Naive B cell (primary cell): ENCODE measurements at regions not wholly inside any gene's neighbourhood (a gene's known extent, or its start where the extent isn't known, plus 50 kb on each side); places are given as distances from the start of the nearest gene placed in this dataset.
"Not testable (repeated sequence)": the region's sequence is repeated elsewhere in the genome, so short reads cannot be mapped to it uniquely, and the experiment has no call there.

Experiments
- ATAC-seq, 2 donors: fragments of 150-1000 bp; cut with Tn5 transposase; 2 replicates each; pipeline ENCODE4 v1.10.0; 2021; ENCODE audit warnings: low read depth in 2 of 2, mild to moderate bottlenecking in 2 of 2, moderate library complexity in 2 of 2
- DNase-seq: peaks from one replicate; pipeline ENCODE4 v3.0.0; 2022
- H3K27ac Mint-ChIP-seq, 6 donors: one replicate each; pipeline ENCODE4 v1.8.0; 2020 to 2022; ENCODE audit warnings: mild to moderate bottlenecking in 6 of 6, mixed read lengths in 6 of 6, moderate library complexity in 5 of 6, inconsistent platforms in 2 of 6
- H3K27me3 Mint-ChIP-seq, 3 donors: one replicate each; pipeline ENCODE4 v1.8.0; 2021 to 2022; ENCODE audit warnings: mixed read lengths in 3 of 3, mild to moderate bottlenecking in 1 of 3
- H3K36me3 Mint-ChIP-seq, 2 donors: one replicate each; pipeline ENCODE4 v1.8.0; 2020 to 2022; ENCODE audit warnings: mixed read lengths in 2 of 2, inconsistent platforms in 1 of 2, mild to moderate bottlenecking in 1 of 2
- H3K4me1 Mint-ChIP-seq, 3 donors: one replicate each; pipeline ENCODE4 v1.8.0; 2020 to 2022; ENCODE audit warnings: mixed read lengths in 3 of 3, inconsistent platforms in 1 of 3, mild to moderate bottlenecking in 1 of 3, moderate library complexity in 1 of 3
- H3K4me3 Mint-ChIP-seq, 8 donors: one replicate each; pipeline ENCODE4 v1.8.0; 2020 to 2022; ENCODE audit warnings: mild to moderate bottlenecking in 8 of 8, mixed read lengths in 8 of 8, moderate library complexity in 8 of 8, inconsistent platforms in 2 of 8
- H3K9me3 Mint-ChIP-seq, 7 donors: one replicate each; pipeline ENCODE4 v1.8.0; 2020 to 2022; ENCODE audit warnings: mixed read lengths in 7 of 7, mild to moderate bottlenecking in 5 of 7, inconsistent platforms in 2 of 7, moderate library complexity in 1 of 7

GRCh38 chr10:45056806-45057205 is 56.1 kb downstream of the ZNF22 start:
- not testable (repeated sequence) for H3K9me3 Mint-ChIP-seq, H3K4me3 Mint-ChIP-seq, H3K27ac Mint-ChIP-seq, H3K4me1 Mint-ChIP-seq, ATAC-seq, H3K36me3 Mint-ChIP-seq, H3K27me3 Mint-ChIP-seq, DNase-seq

- Mint-ChIP-seq H3K4me3 (no peak overlapping the region), H3K9me3 (peaks cover 0 to 2% (median 0%) of the 10 kb centered on the region in 7 donors), H3K36me3 (no peaks in the 10 kb centered on the region), H3K4me1 (no peaks in the 10 kb centered on the region), H3K27me3 (peaks cover 0 to 8% (median 0%) of the 10 kb centered on the region in 3 donors), H3K27ac (peak overlapping the region in 1 of 6 donors; percentile 2)
- ATAC-seq (no peak), DNase-seq (no peak)
Measured at GRCh38 chr10:45058580-45058979, 57.9 kb downstream of the ZNF22 start.

GRCh38 chr10:45058992-45059561 is 58.4 kb downstream of the ZNF22 start:
- ATAC-seq (no peak), DNase-seq (no peak)
- H3K4me3 Mint-ChIP-seq, result no peak overlapping the region
- no peaks in the 10 kb centered on the region for H3K36me3 Mint-ChIP-seq
- H3K9me3 Mint-ChIP-seq, result peaks cover 0 to 2% (median 0%) of the 10 kb centered on the region in 7 donors
- no peaks in the 10 kb centered on the region for H3K4me1 Mint-ChIP-seq
- peaks cover 0 to 8% (median 4%) of the 10 kb centered on the region in 3 donors for H3K27me3 Mint-ChIP-seq
- no peak overlapping the region for H3K27ac Mint-ChIP-seq

GRCh38 chr10:45059632-45060031 is 58.9 kb downstream of the ZNF22 start:
- Mint-ChIP-seq H3K4me1 (no peaks in the 10 kb centered on the region), H3K4me3 (no peak overlapping the region), H3K27me3 (peaks cover 2 to 8% (median 4%) of the 10 kb centered on the region in 3 donors), H3K9me3 (peaks cover 0 to 2% (median 0%) of the 10 kb centered on the region in 7 donors), H3K27ac (no peak overlapping the region), H3K36me3 (no peaks in the 10 kb centered on the region)
- ATAC-seq (no peak), DNase-seq (no peak)

- H3K27me3 Mint-ChIP-seq, result peaks cover 0 to 6% (median 4%) of the 10 kb centered on the region in 3 donors
Measured at GRCh38 chr10:45061982-45062381, 61.3 kb downstream of the ZNF22 start.

GRCh38 chr10:45063591-45064231 is 63.0 kb downstream of the ZNF22 start:
- ATAC-seq (no peak), DNase-seq (no peak)
- peaks cover 0 to 2% (median 0%) of the 10 kb centered on the region in 7 donors for H3K9me3 Mint-ChIP-seq
- no peaks in the 10 kb centered on the region for H3K4me1 Mint-ChIP-seq
- H3K4me3 Mint-ChIP-seq, result no peak overlapping the region
- H3K36me3 Mint-ChIP-seq, result no peaks in the 10 kb centered on the region
- peaks cover 0 to 6% (median 4%) of the 10 kb centered on the region in 3 donors for H3K27me3 Mint-ChIP-seq
- no peak overlapping the region for H3K27ac Mint-ChIP-seq

More at GRCh38 chr10:45061982-45062381, 61.3 kb downstream of the ZNF22 start:
- ATAC-seq (no peak), DNase-seq (no peak)
- no peaks in the 10 kb centered on the region for H3K4me1 Mint-ChIP-seq
- no peaks in the 10 kb centered on the region for H3K36me3 Mint-ChIP-seq
- peak overlapping the region in 1 of 6 donors; percentile 18 for H3K27ac Mint-ChIP-seq
- H3K9me3 Mint-ChIP-seq, result peaks cover 0 to 2% (median 0%) of the 10 kb centered on the region in 7 donors
- H3K4me3 Mint-ChIP-seq, result no peak overlapping the region

GRCh38 chr10:45064998-45065397 is 64.3 kb downstream of the ZNF22 start:
- H3K27me3 Mint-ChIP-seq, result peaks cover 0 to 6% (median 4%) of the 10 kb centered on the region in 3 donors
- DNase-seq (no peak), ATAC-seq (no peak)
- H3K27ac Mint-ChIP-seq, result no peak overlapping the region
- H3K36me3 Mint-ChIP-seq, result peaks cover 0 to under 1% of the 10 kb centered on the region in 2 donors
- peaks cover 0 to 5% (median 0%) of the 10 kb centered on the region in 7 donors for H3K9me3 Mint-ChIP-seq
- H3K4me1 Mint-ChIP-seq, result no peaks in the 10 kb centered on the region
- no peak overlapping the region for H3K4me3 Mint-ChIP-seq

- ATAC-seq, result no peak
- no peak for DNase-seq
- Mint-ChIP-seq H3K4me3 (no peak overlapping the region), H3K9me3 (peaks cover 4 to 25% (median 11%) of the 10 kb centered on the region in 7 donors), H3K27ac (no peak overlapping the region), H3K27me3 (peaks cover 0 to 4% (median 0%) of the 10 kb centered on the region in 3 donors), H3K36me3 (peaks cover 0 to 5% of the 10 kb centered on the region in 2 donors), H3K4me1 (no peaks in the 10 kb centered on the region)
Measured at GRCh38 chr10:45071043-45071813, 70.5 kb downstream of the ZNF22 start.

GRCh38 chr10:45075216-45075615 is 74.5 kb downstream of the ZNF22 start:
- ATAC-seq (no peak), DNase-seq (no peak)
- Mint-ChIP-seq H3K4me3 (no peak overlapping the region), H3K9me3 (peaks cover 4 to 19% (median 11%) of the 10 kb centered on the region in 7 donors), H3K27me3 (peaks cover 0 to 6% (median 5%) of the 10 kb centered on the region in 3 donors), H3K4me1 (no peaks in the 10 kb centered on the region), H3K27ac (no peak overlapping the region), H3K36me3 (peaks cover 0 to 3% of the 10 kb centered on the region in 2 donors)

GRCh38 chr10:45075826-45076380 is 75.2 kb downstream of the ZNF22 start:
- no peaks in the 10 kb centered on the region for H3K4me1 Mint-ChIP-seq

GRCh38 chr10:45076891-45077290 is 76.2 kb downstream of the ZNF22 start:
- no peak for DNase-seq
- H3K4me3 Mint-ChIP-seq, result no peak overlapping the region
- no peaks in the 10 kb centered on the region for H3K36me3 Mint-ChIP-seq
- no peak for ATAC-seq
- peaks cover 0 to 9% (median 0%) of the 10 kb centered on the region in 7 donors for H3K9me3 Mint-ChIP-seq
- H3K27me3 Mint-ChIP-seq, result peaks cover 4 to 6% (median 5%) of the 10 kb centered on the region in 3 donors
- no peaks in the 10 kb centered on the region for H3K4me1 Mint-ChIP-seq
- no peak overlapping the region for H3K27ac Mint-ChIP-seq

More at GRCh38 chr10:45075826-45076380, 75.2 kb downstream of the ZNF22 start:
- Mint-ChIP-seq H3K4me3 (no peak overlapping the region), H3K9me3 (peaks cover 0 to 14% (median 6%) of the 10 kb centered on the region in 7 donors), H3K27ac (peak overlapping the region in 1 of 6 donors; percentile 53), H3K36me3 (no peaks in the 10 kb centered on the region), H3K27me3 (peaks cover 4 to 6% (median 5%) of the 10 kb centered on the region in 3 donors)
- no peak for ATAC-seq
- no peak for DNase-seq

GRCh38 chr10:45080331-45080730 is 79.6 kb downstream of the ZNF22 start:
- no peak for ATAC-seq
- H3K4me1 Mint-ChIP-seq, result no peaks in the 10 kb centered on the region

GRCh38 chr10:45082176-45082575 is 81.5 kb downstream of the ZNF22 start:
- H3K9me3 Mint-ChIP-seq, result peaks cover 4 to 37% (median 15%) of the 10 kb centered on the region in 7 donors
- peaks cover 6 to 8% of the 10 kb centered on the region in 2 donors for H3K36me3 Mint-ChIP-seq
- H3K27me3 Mint-ChIP-seq, result peaks cover 0 to 9% (median 4%) of the 10 kb centered on the region in 3 donors
- no peak for ATAC-seq
- no peak overlapping the region for H3K4me3 Mint-ChIP-seq
- H3K4me1 Mint-ChIP-seq, result no peaks in the 10 kb centered on the region
- H3K27ac Mint-ChIP-seq, result no peak overlapping the region
- DNase-seq, result no peak

More at GRCh38 chr10:45080331-45080730, 79.6 kb downstream of the ZNF22 start:
- peaks cover 0 to 1% of the 10 kb centered on the region in 2 donors for H3K36me3 Mint-ChIP-seq
- H3K4me3 Mint-ChIP-seq, result no peak overlapping the region
- no peak overlapping the region for H3K27ac Mint-ChIP-seq
- H3K9me3 Mint-ChIP-seq, result peaks cover 2 to 21% (median 5%) of the 10 kb centered on the region in 7 donors
- DNase-seq, result no peak
- peaks cover 4 to 15% (median 5%) of the 10 kb centered on the region in 3 donors for H3K27me3 Mint-ChIP-seq
